ENCODE measurements at regions not wholly inside any gene's neighbourhood (a gene's known extent, or its start where the extent isn't known, plus 50 kb on each side); places are given as distances from the start of the nearest gene placed in this dataset.

DNA sequence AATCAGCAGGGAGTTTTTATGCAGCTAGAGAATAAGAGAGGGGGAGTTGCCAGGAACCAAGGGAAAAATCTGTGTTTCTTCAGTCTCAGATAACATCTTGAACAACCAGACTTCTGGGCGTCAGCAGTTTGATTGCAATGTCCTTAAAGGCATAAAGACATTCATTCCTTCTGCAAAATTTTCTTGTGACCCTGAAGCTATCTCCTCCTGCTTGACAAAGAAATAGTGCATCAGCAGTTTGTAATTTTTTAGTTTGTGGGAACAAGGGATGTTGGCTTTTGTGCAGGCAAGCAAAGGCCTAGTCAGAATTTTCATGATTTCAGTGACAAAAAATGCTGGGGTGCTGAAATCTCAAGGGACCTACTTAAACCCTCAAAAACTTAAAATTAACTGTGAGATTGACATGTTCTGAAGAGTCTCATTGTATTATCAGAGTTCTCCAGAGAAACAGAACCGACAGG lies 125.8 kb upstream of the UNC5C start:
- no peak overlapping the region for H3K27ac ChIP-seq
- TF ChIP-seq CTCF (conservative IDR thresholded peaks at IDR 0.05), result no peak

- no peak for TF ChIP-seq CTCF (conservative IDR thresholded peaks at IDR 0.05)
- H3K27ac ChIP-seq, result no peak overlapping the region
Measured at GRCh38 chr4:95672811-95673210, 124.0 kb upstream of the UNC5C start.

GRCh38 chr4:95660719-95661118 lies 111.9 kb upstream of the UNC5C start:
- no peak for TF ChIP-seq CTCF (conservative IDR thresholded peaks at IDR 0.05)
- no peak overlapping the region for H3K27ac ChIP-seq

DNA sequence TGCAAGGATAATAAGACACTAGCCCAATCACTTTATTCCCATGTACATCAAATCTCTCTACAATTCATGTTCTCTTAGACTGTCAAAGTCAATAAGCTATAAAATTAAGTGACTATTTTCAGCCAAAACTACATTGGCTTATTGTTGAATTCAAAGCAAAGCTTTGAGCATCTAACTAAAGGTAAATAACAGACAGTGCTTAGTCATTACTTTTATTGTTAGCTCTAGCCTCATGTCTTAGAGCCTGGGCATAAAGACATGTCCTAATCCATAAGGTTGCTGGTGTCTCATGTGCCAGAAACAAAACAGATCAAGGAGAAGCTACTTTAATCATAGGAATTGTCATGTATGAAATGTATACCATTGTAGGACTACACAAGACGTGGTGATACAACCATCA lies 103.1 kb upstream of the UNC5C start:
- peak overlapping the region; percentile 37; the same call in 1 of the 2 replicates for H3K27ac ChIP-seq
- TF ChIP-seq CTCF (conservative IDR thresholded peaks at IDR 0.05), result no peak

DNA sequence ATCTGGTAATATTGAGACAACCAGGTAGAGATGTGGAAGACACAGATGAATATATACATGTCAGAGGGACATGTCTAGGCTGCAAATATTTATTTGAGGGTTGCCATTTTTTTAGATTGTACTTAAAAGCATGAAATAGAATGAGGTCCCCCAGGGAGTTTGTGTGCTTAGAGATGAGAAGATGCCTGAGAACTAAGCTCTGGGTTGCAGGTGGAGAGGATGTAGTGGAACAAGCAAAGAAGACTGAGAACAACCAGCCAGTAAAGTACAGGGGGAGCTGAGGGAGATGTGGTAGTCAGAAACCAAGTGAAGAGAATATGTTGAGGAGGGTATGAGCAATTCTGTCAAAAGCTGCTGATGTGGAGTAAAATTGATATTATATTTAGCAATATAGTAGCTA lies 95.6 kb upstream of the UNC5C start:
- no peak overlapping the region for H3K27ac ChIP-seq
- no peak for TF ChIP-seq CTCF (conservative IDR thresholded peaks at IDR 0.05)

DNA sequence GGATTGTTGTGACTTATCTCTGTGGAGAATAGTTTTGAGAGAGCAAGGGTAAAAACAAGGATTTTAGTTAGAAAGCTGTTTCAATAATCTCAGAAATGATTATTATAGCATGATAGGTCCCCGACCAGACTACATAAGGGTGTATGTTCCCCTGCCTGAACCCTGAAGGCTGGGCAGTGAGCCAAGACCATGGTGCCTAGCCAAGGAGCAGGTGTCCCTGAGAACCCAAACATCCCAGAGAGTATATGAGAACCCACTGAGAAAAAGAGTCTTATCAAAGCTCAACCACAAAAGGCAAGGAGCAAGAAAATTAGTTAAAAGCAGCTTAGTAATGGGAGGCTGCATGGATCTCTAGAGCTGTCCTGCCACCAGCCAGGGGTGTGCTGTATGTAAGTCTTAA lies 94.9 kb upstream of the UNC5C start:
- no peak overlapping the region for H3K27ac ChIP-seq
- TF ChIP-seq CTCF (conservative IDR thresholded peaks at IDR 0.05), result no peak

GRCh38 chr4:95641571-95641970 lies 92.8 kb upstream of the UNC5C start:
- no peak overlapping the region for H3K27ac ChIP-seq
- no peak for TF ChIP-seq CTCF (conservative IDR thresholded peaks at IDR 0.05)

DNA sequence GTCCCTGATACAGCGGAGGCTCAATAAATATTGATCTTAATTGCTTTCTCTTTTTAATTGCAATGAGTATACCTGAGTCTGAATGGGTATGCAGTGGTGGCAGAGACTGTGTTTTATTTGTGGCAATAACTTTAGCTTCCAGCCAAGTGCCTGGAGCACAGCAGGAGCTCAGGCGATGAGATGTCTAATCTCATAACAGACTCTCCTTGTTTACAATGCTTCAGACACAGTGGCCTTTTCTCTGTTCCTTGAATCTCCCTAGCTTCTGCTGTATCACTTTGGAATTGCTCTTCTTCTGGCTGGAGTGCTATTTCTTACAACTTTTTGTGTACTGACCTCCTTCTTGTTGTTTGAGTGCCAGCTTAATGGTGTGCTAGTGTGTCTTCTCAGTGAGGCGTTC lies 91.5 kb upstream of the UNC5C start:
- H3K27ac ChIP-seq, result peak overlapping the region; percentile 34; the same call in 1 of the 2 replicates
- TF ChIP-seq CTCF (conservative IDR thresholded peaks at IDR 0.05), result no peak

Measured in VCaP (cell line).